GM18505 (cell line): ENCODE measurements at regions not wholly inside any gene's neighbourhood (a gene's known extent, or its start where the extent isn't known, plus 50 kb on each side); places are given as distances from the start of the nearest gene placed in this dataset.

ENCODE experiments used
- ATAC-seq: cut with Tn5 transposase; IDR thresholded peaks from one replicate; pipeline ENCODE4 v1.9.1; 2021; ENCODE audit not compliant: unreplicated experiment
- POLR2A ChIP-seq: IDR thresholded peaks from 4 replicates; pipeline ENCODE4 v1.6.1; 2011; ENCODE audit warnings: borderline replicate concordance; ENCODE audit not compliant: insufficient read depth, insufficient read length; ENCODE audit errors: extremely low read depth

DNA sequence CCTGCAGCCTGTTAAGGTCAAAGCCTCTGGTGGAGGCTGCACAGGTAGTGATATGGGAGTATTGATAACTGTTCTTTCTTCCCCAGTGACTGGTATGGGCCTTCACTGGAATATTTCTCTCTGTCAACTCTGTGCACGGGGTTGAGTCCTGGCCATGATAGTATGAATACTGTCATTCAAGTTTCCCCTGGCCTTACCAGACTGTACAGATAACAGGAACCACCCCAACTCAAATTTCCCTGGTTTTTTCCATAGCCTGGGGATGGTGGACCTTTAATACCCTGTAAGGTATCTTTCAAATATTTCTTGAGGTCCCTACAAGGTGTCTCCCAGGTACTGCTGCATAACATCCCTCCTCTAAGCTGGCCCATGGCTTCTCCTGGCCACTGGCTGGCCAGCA is 51.4 kb upstream of the TNFAIP3 start:
- ATAC-seq: no peak
- TF ChIP-seq POLR2A: no peak

DNA sequence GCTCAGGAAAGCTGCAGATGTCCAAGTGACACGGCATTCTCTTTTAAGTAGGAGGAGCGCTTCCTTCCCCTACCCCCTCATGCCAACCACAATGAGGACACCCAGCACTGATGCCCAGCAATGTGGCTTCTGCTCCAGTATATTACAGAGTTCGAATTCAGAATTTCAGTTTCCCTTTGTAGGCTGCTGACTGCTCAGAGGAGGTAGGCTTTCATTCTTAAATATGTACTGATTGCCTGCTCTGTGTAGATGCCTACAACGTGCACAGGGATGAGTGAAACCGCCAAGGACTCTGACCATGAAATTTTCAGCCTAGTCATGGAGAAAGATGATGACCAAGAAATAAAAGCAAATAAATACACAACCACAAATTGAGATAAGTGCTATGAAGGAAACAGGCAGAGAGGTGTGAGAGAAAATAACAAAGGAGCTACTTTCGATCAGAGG is 50.9 kb upstream of the TNFAIP3 start:
- no peak for ATAC-seq
- no peak for TF ChIP-seq POLR2A

DNA sequence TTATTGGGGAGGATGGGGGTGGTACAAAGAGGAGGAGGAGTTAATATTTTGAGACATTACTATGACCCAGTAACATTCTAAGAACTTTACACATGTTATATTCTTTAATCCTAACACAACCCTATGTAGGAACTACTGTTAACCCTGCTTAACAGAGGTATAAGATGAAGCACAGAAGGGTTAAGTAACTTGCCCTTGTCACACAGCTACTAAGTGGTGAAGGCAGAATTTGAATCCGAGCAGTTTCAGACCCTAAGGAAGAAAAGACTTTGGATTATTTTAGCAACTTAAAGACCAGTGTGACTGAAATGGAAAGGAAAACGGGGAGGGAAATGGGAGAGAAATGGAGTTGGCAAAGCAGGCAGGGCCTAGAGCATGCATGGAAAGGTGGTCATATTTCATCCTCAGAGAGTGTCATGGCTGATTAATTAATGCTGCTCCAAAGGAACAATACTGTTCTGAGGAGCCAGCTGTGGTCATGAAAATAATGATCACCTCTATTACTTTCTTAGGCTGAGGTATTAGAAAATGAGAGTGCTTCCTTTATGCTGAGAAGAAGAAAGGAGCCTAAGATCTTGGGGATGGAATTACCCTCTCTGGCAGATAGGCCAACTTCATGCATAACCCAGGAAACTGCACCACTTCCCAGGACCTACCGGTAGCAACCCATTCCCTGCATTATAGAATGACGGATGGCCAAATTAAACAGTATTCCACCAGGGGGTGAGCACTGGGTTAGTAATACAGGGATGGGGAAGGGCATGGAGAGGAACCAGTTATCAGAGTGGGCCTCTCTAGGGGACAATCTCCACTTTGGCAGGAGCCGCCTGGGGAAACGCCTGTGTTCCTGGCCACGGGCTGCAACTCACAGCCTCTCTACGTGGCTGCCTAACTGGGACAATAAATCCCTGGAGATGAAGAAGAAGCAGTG is 50.1 kb upstream of the TNFAIP3 start:
- ATAC-seq: no peak
- TF ChIP-seq POLR2A: no peak
